ENCODE measurements at regions not wholly inside any gene's neighbourhood (a gene's known extent, or its start where the extent isn't known, plus 50 kb on each side); places are given as distances from the start of the nearest gene placed in this dataset.

DNA sequence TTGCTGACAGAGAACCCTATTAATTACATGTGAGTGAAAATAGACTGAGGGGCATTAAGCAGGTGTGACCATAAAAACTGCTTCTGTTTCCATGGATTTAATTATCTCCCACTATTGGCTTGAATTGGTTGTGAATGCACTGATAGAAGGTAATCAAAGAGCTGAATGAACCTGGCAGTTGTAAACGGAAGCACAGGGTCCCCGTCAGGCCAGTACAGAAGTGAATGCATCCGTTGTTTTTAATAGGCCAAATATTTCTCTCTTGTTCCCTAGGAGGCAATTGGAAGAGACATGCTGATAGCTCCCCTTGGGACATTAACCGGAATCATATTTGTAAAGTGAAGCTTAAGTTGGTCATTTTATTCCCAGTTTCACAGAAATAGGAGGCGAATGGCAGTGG is 147.0 kb downstream of the CAVIN4 start:
- TF ChIP-seq ZNF589 (CRISPR knock-in tag; conservative IDR thresholded peaks at IDR 0.05) = no peak
- TF ChIP-seq, protein P1, sequence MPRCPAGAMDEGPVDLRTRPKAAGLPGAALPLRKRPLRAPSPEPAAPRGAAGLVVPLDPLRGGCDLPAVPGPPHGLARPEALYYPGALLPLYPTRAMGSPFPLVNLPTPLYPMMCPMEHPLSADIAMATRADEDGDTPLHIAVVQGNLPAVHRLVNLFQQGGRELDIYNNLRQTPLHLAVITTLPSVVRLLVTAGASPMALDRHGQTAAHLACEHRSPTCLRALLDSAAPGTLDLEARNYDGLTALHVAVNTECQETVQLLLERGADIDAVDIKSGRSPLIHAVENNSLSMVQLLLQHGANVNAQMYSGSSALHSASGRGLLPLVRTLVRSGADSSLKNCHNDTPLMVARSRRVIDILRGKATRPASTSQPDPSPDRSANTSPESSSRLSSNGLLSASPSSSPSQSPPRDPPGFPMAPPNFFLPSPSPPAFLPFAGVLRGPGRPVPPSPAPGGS (CRISPR knock-in tag; IDR thresholded peaks at IDR 0.05) = no peak
- TF ChIP-seq ZNF501 (CRISPR knock-in tag; IDR thresholded peaks at IDR 0.05) = no peak
- TF ChIP-seq ZNF253 (CRISPR knock-in tag; IDR thresholded peaks at IDR 0.05; ENCODE audit: borderline replicate concordance) = no peak

Data from HepG2 (cell line).